ENCODE measurements at regions not wholly inside any gene's neighbourhood (a gene's known extent, or its start where the extent isn't known, plus 50 kb on each side); places are given as distances from the start of the nearest gene placed in this dataset.

DNA sequence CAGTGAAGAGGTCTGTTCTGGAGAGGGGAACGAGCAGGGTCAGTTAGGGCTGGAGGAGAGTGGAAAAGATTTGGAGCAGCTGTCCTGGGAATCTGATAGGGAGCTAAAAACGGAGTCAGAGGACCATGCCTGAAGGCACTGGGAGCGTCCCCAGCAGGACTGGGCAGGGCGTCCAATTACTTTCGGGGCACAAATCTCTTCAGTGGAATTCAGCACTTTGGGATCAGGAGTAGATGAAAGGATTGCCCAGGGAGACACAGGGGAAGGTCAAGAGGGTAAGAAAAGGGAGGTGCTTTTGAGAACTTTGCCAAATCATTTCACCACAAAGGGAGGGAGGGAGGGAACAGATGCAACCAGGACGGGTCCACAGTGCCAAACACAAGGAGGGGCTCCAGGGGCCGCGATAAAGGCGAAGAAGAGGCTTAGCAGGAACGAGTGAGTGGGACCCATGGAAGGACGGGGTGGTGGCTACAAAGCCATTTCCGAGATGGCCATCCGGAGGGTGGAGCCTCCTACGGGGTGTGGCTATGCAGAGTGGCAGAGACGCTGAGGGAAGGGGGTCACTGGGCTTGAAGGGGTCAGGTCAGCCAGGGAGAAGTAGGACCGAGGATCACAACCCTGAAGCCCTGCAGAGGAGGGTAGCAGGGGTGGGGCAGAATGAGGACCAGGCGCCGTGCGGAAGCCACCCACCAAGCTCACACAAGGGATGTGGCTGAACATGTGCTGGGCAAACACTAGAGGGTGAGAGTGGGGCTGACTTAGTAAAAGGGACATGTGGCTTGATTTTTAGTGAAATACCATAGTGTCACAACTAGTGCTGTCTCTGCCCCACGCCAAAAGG, 180.0 kb upstream of the RREB1 start:
- TF ChIP-seq, protein P1, sequence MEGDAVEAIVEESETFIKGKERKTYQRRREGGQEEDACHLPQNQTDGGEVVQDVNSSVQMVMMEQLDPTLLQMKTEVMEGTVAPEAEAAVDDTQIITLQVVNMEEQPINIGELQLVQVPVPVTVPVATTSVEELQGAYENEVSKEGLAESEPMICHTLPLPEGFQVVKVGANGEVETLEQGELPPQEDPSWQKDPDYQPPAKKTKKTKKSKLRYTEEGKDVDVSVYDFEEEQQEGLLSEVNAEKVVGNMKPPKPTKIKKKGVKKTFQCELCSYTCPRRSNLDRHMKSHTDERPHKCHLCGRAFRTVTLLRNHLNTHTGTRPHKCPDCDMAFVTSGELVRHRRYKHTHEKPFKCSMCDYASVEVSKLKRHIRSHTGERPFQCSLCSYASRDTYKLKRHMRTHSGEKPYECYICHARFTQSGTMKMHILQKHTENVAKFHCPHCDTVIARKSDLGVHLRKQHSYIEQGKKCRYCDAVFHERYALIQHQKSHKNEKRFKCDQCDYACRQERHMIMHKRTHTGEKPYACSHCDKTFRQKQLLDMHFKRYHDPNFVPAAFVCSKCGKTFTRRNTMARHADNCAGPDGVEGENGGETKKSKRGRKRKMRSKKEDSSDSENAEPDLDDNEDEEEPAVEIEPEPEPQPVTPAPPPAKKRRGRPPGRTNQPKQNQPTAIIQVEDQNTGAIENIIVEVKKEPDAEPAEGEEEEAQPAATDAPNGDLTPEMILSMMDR (IDR thresholded peaks at IDR 0.05; ENCODE audit: low read depth, low read length), result peak; percentile 46; the same call in 1 of the 2 replicates
- Histone ChIP-seq H3K9me3 (ENCODE audit: severe bottlenecking) (peaks cover 9% of the 10 kb centered on the region), H3K36me3 (no peaks in the 10 kb centered on the region), H3K27ac (peak overlapping the region; percentile 9; the same call in 1 of the 2 replicates), H3K27me3 (ENCODE audit: insufficient read depth, low read depth, severe bottlenecking) (no peaks in the 10 kb centered on the region), H3K4me3 (ENCODE audit: low read depth, low read length) (no peak overlapping the region)
- peak; percentile 31 for DNase-seq

DNA sequence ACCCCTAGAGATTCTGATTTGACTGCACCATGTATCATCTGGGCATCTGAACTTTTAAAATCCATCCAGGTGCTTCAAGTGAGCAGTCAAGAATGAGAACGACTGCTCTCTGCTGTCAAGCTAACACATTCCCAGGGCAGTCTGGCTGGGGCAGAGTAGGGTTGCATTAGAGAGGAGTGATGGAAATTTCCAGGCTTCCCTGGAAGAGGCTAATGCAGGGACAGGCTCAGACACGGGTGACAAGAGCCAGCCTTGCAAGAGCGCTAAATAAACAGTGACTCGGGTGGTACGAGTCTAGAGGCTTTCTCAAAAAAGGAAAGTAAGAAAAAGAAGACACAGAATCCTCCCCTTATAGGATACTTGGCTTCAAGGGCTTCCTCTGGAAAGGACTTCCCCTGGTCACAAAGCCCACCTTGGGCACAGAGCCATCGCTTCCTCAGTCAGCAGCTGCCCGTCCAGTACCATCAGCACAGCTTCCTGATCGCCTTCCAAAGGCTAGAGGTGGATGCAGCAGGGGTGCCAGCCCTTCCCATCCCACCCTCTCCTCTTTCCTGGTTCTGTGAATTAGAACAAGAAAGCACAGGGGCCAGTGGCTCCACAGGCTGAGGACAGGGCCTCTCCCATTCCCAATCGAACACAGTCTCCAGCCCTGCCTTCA, 177.4 kb upstream of the RREB1 start:
- Histone ChIP-seq H3K27ac (peak overlapping the region; percentile 95), H3K36me3 (no peaks in the 10 kb centered on the region), H3K27me3 (ENCODE audit: insufficient read depth, low read depth, severe bottlenecking) (no peaks in the 10 kb centered on the region), H3K4me3 (ENCODE audit: low read depth, low read length) (no peak overlapping the region), H3K9me3 (ENCODE audit: severe bottlenecking) (peaks cover 5% of the 10 kb centered on the region)
- DNase-seq, result no peak
- TF ChIP-seq, protein P1 (IDR thresholded peaks at IDR 0.05; ENCODE audit: low read depth, low read length), result no peak

DNA sequence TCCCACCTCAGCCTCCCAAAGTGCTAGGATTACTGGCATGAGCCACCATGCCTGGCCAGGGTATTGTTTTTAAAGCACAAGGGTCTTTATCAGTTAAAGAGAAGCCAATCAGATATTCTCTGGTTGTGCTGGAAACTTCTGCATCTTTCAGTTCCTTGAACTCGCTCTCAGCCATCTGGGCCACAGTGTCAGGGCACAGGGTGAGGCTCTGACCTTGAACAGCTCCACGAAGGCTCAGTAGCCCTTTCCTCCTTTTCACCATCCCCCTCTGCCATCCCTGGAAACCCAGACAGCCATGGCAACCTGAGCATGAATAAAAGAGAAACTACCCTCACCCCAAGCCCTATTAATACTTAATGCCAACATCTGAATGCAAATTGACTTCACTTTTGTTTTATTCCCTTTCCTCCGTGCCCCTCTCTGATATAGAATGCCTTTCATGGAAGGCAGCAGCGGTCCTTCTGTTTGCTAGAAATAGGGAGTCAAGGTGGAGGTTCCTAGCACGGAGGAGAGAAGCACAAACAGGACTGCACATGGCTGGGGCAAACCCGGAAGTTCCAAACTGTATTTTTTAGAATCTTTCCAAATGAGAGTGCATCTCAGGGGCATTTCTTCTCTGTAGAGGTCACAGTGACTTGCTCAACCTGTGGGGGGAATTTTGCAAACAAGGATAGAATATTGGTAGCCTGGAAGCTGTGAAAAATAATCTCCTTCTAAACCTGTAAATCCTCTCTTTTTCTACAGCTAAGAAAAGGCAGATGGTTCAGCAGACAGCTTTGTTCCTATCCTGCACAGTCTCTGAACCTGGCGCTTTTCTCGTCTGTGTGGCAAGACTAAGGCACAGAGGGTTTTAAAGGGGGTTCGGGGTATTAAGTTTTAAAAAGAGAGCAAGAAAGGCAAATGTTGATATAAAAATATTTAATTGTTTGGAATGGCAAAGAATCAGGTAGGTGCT, 176.4 kb upstream of the RREB1 start:
- DNase-seq, result peak; percentile 83
- H3K27me3 ChIP-seq (ENCODE audit: insufficient read depth, low read depth, severe bottlenecking), result no peaks in the 10 kb centered on the region
- peaks cover 4% of the 10 kb centered on the region for H3K9me3 ChIP-seq (ENCODE audit: severe bottlenecking)
- H3K4me3 ChIP-seq (ENCODE audit: low read depth, low read length), result peak overlapping the region; percentile 16
- peak overlapping the region; percentile 95 for H3K27ac ChIP-seq
- TF ChIP-seq, protein P1 (IDR thresholded peaks at IDR 0.05; ENCODE audit: low read depth, low read length), result no peak
- no peaks in the 10 kb centered on the region for H3K36me3 ChIP-seq

DNA sequence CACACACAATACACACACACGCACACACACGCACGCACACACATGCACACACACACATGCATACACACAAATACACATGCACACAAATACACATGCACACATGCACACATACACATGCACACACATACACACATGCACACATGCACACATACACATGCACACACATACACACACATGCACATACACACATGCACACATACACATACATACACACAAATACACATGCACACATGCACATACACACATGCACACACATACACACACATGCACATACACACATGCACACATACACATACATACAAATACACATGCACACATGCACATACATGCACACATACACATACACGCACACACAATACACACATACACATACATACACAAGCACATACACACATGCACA, 175.4 kb upstream of the RREB1 start:
- Histone ChIP-seq H3K9me3 (ENCODE audit: severe bottlenecking) (no peaks in the 10 kb centered on the region), H3K4me3 (ENCODE audit: low read depth, low read length) (no peak overlapping the region), H3K36me3 (no peaks in the 10 kb centered on the region), H3K27me3 (ENCODE audit: insufficient read depth, low read depth, severe bottlenecking) (no peaks in the 10 kb centered on the region), H3K27ac (peak overlapping the region; percentile 95)
- TF ChIP-seq, protein P1 (IDR thresholded peaks at IDR 0.05; ENCODE audit: low read depth, low read length), result no peak
- DNase-seq, result no peak

DNA sequence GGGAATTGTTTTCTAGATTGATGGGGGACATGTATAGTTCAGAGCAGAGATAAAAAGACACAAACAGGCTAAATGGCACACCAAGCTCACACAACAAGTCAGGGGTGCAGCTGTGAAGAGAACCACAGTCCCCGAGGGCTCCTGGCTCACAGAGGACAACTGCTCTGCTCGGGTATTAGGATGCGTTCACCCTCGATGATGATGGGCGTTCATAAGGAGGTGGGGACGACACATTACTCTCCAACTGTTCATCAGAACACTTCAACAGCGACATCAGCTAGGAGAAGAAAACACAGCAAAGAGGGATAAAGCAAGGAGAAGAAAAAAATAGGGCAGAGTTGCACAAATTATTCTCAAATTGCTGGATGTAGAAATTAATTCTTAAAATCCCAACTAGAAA, 174.8 kb upstream of the RREB1 start:
- no peaks in the 10 kb centered on the region for H3K27me3 ChIP-seq (ENCODE audit: insufficient read depth, low read depth, severe bottlenecking)
- DNase-seq, result no peak
- H3K9me3 ChIP-seq (ENCODE audit: severe bottlenecking), result no peaks in the 10 kb centered on the region
- TF ChIP-seq, protein P1 (IDR thresholded peaks at IDR 0.05; ENCODE audit: low read depth, low read length), result no peak
- no peak overlapping the region for H3K4me3 ChIP-seq (ENCODE audit: low read depth, low read length)
- H3K36me3 ChIP-seq, result no peaks in the 10 kb centered on the region
- H3K27ac ChIP-seq, result peak overlapping the region; percentile 23

Measured in WERI-Rb-1 (cell line).